ENCODE measurements at regions not wholly inside any gene's neighbourhood (a gene's known extent, or its start where the extent isn't known, plus 50 kb on each side); places are given as distances from the start of the nearest gene placed in this dataset.

DNA sequence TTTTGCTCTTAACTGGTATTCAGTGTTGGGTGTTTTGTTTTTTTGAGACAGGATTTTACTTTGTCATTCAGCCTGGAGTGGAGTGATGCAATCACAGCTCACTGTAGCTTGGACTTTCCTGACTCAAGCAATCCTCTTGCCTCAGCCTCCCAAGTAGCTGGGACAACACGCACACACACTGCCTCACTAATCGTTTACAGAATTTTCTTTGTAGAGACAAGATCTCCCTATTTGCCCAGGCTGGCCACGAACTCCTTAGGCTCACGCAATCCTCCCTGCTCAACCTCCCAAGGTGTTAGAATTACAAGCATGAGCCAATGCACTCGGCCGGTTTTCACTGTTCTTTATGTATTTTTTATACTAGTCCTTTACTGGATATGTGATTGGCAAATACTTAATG, 51.0 kb upstream of the IGLL5 start:
- ChIA-PET CTCF (interaction anchor here (1.0 to 1.4 kb wide), 2 partner anchors 9 to 10 kb away, joined by 3 to 4 read pairs; no protein-coding TSS in a partner anchor), POLR2A (no interaction called here)
- no peak overlapping the region for H3K4me3 ChIP-seq (ENCODE audit: low read depth, low read length)
- DNase-seq (ENCODE audit: low read depth, low spot score) = no peak
- TF ChIP-seq, protein P1, sequence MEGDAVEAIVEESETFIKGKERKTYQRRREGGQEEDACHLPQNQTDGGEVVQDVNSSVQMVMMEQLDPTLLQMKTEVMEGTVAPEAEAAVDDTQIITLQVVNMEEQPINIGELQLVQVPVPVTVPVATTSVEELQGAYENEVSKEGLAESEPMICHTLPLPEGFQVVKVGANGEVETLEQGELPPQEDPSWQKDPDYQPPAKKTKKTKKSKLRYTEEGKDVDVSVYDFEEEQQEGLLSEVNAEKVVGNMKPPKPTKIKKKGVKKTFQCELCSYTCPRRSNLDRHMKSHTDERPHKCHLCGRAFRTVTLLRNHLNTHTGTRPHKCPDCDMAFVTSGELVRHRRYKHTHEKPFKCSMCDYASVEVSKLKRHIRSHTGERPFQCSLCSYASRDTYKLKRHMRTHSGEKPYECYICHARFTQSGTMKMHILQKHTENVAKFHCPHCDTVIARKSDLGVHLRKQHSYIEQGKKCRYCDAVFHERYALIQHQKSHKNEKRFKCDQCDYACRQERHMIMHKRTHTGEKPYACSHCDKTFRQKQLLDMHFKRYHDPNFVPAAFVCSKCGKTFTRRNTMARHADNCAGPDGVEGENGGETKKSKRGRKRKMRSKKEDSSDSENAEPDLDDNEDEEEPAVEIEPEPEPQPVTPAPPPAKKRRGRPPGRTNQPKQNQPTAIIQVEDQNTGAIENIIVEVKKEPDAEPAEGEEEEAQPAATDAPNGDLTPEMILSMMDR (IDR thresholded peaks at IDR 0.05; ENCODE audit: insufficient read depth, low read length, missing control alignments) = no peak

Data from AG04449 (cell line).